ENCODE measurements at regions not wholly inside any gene's neighbourhood (a gene's known extent, or its start where the extent isn't known, plus 50 kb on each side); places are given as distances from the start of the nearest gene placed in this dataset.

DNA sequence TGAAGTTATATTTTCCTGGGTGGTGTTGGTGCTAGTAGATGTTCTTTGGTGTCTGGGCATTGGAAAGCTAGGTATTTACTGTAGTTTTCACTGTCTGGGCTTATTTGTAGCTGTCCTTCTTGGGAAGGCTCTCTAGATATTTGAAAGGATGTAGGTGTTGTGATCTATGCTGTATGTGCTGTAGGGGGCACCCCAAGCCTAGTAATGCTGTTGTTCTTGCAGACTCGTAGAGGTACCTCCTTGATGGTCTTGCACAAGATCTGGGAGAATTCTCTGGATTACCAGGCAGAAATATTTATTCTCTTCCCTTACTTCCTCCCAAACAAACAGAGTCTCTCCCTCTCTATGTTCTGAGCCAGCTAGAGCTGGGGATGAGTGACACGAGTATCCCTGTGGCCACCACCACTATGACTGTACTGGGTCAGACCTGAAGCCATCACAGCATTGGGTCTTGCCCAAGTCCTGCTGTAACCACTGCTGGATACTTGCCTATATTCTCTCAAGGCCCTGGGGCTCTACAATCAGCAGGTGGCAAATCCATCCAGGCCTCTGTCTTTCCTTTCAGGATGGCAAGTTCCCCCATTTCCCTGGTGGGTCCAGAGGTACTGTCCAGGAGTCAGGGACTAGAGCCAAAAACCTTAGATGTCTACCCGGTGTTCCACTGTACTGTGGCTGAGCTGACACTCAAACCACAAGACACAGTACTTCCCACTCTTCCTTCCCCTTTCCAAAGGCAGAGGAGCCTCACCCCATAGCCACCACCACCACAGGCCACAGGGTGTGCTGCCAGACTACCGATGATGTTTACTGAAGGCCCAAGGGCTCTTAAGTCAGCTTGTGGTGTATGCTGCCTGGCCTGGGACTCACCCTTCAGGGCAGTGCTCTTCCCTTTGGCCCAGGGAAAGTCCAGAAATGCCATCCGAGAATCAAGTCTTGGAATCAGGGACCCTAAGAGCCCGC, 195.2 kb upstream of the DPPA4 start:
- peak; percentile 37 for DNase-seq

DNA sequence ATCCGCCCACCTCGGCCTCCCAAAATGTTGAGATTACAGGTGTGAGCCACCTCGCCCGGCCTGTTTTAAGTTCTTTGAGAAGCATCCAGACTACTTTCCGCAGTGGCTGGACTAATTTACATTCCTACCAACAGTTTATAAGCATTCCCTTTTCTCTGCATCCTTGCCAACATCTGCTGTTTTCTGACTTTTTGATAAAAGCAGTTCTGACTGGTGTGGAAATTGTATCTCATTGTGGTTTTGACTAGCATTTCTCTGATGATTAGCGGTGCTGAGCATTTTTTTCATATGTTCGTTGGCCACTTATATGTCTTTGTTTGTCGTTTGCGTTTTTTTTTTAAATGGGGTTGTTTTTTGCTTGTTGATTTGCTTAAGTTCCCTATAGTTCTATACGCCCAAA, 208.4 kb upstream of the DPPA4 start:
- no peak for DNase-seq

DNA sequence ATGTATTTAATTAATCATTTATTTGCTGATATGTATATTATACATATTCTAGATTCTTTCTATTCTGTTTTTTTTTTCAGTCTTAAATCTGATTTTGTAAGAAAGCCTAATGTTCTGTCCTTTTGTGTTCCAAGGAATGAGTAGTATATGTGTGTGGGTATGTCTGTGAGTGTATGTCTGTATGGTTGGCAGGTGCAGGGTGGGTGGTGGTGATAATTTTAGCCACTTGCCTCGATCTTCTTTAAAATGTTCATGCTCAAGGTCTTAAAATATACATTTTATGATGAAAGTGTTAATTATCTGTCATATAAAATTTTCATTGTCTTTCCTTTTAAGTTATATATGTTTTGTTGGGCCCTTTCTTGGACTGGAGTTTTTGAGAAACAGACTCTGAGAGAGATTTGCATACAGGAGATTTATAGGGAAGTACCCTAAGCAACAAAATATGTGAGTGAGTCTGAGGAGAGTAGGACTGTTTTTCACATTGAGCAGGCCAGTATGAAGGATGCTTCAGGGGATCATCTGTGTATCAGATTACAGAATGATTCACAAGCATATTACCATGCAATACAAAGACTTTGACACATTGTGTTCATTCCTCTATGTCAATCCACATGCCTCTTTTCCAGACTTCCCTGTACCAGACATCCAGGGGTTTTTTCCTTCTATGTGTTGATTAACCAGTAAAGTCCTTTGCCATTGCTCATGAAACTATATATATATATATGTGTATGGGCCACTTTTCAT, 211.0 kb upstream of the DPPA4 start:
- peak; percentile 8 for DNase-seq

DNA sequence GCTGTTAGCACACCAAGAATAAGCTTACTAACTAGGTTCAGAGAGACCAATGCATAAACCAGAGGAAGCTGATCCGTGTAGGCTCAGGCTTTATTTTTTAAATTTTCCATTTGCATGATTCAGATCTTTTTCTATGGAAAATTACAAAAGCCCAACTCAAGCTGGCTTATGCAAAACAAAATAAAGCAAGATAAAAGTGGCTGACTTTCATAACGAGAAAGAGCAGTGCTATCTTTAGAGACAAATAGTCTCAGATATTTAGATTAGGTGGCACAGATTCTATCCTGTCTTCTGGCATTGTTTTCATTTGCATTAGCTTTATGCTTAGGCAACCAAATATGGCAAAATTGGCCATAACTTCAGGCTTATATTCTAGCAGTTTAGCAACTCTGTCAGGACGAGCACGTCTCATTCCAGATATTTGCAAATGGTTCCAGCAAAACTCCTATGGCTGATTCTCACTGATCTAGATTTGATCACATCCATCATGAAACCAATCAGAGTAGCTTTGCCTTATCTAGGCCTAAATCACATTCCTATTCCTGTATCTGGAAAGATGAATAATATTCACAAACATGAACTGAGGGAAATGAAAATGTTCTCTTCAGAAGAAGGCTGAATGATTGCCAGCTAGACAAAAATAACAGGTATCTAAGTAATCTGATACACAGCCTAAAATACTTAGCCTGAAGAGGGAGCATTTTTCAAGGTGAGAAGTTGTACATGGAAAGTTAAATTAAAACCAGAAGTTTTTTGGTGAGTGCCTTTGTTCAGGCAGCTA, 216.4 kb upstream of the DPPA4 start:
- peak; percentile 14 for DNase-seq

DNA sequence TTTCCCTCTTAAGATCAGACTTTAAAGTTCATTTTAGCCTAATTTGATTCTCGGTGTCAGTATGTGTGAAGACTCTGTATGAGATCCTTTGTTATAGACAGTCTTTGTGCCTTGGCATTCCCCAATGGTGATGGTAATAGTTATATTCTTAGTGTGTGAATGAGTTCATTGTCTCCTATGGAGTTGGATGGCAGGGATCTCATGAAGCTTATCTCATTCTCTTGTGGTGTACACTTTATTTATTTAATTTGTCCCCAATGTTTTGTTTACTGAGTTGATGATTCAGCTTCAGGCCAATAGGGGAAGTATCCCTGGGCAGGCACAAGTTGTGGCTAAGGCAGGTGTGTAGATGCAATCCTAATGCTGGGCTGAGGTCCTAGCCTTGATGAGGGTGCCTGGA, 222.0 kb upstream of the DPPA4 start:
- no peak for DNase-seq

DNA sequence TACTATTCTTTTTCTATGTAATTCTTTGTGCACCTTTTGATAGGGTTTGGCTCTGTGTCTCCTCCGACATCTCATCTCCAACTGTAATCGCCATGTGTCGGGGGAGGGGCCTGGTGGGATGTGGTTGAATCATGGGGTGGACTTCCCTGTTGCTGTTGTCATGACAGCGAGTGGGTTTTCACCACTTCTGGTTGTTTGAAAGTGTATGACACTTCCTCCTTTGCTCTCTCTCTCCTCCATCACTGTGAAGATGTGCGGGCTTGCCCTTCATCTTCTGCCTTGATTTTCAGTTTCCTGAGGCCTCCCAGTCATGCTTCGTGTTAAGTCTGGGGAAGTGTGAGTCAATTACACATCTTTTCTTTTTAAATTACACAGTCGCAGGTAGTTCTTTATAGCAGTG, 225.8 kb upstream of the DPPA4 start:
- no peak for DNase-seq

DNA sequence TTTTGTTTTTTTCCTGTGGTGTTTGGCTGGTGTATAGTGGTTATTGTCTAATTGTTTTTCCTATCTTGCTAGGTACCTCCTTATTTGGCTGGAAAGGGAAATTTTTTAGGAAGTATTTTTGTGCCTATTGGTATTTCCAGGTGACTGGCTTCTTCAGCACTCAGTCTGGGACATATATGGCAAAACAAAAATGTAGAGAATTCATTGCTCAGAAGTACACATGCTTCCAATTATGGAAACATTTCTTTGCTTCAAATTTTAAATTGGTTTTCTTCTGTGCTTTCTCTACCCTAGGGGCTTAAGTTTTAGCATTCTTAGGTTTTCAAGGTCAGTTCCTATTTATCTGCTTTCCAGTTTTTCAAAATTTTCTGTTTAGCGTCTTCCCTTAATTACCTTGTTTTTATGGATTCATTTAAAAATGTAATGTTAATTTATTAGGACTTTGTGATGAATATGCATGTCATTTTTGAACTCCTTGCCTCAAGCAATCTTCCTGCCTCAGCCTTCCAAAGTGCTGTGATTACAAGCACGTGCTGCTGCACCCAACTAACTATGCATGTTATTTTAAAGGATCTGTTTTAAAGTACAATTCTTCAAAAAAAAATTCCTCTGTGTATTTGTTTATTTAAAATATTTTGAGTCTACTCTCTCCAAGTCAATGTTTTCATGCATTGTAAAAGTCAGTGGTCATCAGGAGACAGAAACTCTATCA, 231.9 kb upstream of the DPPA4 start:
- no peak for DNase-seq

DNA sequence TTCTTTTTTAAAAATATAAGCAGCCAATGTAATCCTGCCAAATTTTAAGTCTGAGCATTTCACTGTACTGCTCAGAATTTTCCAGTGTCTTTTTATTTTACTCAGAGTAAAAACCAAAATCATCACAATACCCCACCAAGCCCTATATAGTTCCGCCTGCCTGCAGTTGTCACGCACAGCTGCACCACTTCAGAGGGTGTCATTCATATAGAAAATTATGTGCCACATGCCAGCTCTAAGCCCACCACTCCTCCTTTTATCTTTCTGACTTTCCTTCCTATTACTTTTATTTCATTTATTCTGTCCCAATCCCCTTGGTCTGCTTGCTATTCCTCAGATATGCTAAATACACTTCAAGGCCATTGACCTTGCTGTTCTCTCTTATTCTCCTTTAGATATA, 233.1 kb upstream of the DPPA4 start:
- DNase-seq: no peak

DNA sequence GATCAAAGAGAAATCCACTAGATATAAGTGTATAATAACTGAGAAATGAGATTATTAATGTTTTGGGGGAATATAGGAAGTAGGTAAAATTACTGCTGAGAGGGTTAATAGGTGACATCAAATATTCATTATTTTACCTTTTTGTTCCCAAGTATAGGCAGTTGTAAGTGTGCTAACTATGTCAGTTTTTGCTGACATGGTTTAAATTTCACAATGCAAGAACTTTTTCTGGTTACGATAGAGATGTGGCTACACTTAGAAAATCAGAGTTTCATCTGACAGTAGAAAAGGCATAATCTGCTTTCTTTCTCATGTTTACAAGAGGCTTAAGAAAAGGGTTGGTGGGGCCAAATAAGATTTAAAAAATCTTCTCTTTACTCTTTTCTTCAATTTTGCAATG, 235.0 kb upstream of the DPPA4 start:
- no peak for DNase-seq

DNA sequence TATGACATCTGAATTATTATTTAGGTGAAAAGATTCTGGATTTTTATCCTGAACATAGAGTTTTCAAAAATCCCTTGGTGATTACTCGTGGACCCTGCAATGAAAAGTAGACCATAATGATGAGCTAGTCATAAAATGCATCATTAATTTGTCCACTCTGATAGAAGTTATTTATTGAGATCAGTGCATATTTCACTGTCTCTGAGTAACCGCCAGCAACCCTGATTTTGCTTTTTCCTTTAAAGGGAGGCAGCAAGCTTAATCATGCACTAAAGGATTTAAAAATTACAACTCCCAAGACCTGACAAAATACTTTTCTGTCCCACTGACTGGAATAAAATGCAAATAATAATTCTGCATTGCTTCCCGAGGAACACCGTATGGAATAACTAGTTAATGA, 259.6 kb upstream of the DPPA4 start:
- DNase-seq: no peak

DNA sequence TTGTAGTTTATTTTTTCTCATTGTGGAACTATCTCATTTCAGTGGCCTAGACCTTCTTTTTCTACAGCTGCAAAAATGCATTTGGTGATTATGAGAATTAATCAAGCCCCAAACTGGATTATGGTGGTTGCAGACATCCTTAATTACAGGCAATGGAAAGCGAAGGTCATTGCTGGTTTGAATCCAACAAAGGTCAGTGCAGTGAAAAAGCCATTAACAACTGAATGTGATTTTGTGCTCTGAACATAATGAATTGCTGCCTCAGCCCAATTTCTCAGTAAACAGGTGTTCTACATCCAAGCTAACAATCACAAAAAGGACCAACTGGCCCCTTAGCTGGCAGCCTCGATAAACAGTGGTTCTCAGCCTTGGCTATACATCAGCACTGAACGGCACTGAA, 260.1 kb upstream of the DPPA4 start:
- no peak for DNase-seq

DNA sequence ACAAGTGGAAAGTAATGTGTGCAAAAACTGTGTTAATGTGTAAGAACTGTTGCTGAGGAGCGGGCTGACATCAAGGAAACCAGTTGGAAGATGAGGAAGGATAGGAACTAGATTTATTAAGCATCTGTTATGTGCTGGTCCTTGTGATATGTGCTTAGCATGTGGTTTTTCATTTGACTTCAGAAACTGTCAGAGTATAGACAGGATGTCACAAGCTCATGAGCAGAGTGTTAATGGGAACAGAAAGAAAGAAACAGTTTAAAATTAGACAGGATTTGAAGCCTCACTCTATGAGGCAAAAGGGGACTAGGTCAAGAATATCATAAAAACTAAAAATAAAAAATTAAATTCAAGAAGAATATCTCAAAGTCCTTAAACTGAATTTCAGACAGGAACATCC, 270.6 kb upstream of the DPPA4 start:
- DNase-seq: no peak

DNA sequence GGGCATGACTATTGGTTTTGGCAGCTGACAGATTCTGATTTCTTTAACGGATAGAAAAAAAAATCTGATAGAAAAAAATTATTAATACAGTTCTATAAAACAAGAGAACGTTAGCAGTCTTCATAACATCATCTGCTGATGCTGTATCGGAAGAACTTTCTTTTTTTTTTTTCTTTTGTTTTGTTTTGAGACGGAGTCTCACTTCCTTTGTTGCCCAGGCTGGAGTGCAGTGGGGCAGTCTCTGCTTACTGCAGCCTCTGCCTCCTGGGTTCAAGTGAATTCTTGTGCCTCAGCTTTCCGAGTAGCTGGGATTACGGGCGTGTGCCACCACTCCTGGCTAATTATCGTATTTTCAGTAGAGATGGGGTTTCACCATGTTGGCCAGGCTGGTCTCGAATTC, 271.2 kb upstream of the DPPA4 start:
- DNase-seq: no peak

DNA sequence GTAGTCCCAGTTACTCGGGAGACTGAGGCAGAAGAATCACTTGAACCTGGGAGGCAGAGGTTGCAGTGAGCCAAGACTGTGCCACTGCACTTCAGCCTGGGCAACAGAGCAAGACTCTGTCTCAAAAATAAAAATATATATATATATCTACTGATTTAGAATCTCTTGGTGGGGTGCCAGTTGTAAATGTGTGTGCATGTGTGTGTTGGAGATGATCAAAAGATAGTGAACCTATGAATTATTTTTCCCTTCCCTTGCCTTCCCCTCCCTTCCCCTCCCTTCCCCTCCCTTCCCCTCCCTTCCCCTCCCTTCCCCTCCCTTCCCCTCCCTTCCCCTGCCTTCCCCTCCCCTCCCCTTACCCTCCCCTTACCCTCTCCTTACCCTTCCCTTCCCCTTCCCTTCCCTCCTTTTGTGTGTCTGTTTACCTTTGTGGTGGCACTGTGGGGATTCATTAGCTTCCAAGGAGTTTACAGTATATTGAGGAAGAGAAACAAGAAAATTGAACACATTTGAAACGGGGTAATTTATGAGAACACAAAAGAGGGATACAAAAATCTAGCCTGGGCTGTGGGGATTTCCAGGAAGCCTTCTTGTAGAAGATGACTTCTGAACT, 281.5 kb upstream of the DPPA4 start:
- DNase-seq: no peak

DNA sequence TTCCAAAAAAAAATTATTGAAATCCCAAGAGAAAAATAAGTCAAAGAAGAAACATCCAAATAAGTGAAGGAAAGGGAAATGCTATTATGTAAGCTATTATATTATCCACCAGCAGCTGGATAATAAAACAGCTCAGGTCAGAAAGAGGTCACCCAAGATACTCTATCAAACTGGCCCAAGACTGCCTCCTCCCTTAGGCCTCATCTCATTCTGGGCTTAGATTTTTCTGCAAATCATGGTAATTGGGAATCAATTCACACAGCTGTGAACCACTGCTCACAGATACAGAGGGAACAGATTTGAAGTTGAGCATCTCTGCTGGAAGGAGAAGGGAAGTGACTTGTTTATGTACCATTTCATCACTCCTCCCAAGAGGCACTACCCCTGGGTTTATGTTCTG, 294.6 kb upstream of the DPPA4 start:
- DNase-seq: no peak

DNA sequence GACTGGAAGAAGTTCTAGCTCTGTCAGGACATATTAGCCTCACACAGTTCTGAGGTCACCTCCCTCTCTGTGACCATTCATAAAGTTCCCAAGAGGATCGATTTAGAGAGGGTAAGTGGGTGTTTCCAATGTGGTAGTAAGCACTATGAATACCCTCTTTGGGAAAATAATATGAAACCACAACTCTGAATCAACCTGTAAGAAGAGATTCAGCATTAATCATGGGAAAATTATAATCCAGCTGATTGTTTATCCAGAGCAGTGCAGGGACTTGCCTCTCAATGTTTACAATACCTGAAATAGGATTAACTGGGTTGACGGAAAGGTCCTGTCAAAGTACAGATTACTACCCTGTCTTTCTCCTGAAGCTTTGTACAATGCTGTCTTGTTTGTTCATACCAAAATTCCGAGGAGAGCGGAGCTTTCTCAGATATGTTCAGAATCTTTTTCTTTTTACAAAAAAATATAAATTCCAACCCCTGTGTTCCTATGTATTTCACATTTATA, 302.9 kb upstream of the DPPA4 start:
- no peak for DNase-seq

DNA sequence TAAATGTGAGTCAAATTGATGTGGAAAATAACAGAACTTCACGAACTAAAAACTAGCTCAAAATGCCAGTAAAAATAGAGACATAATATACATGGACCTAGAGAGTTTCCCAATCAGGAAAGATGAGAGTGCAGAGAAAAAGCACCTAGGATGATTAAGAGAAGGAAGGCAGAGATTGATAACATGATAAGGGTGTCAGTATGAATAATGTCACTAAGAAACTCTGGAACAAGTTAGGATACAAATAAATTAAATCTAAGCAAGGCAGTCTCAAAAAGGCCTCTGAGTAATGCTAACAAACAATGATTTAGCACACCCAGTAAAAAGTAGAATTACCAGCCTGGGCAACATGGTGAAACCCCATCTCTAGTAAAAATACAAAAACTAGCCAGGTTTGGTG, 304.7 kb upstream of the DPPA4 start:
- DNase-seq: no peak

DNA sequence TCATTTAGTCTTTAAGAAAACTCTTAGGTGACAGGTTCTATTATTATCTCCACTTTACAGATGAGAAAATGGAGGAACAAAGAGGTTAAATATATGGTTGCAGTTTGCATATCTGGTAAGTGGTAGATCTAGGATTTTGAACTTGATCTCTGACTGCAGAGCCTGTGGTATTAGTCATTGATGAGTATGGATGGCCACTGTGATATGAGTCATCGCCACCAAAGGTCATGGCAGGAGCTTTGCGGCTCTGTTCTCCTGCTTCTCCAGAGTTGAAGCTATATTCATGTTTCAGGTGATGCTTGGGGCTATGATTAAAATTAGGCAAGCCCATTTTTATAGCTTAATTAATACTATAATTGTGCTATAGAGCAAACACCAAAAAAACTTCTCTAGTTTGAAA, 306.2 kb upstream of the DPPA4 start:
- DNase-seq: peak; percentile 7

DNA sequence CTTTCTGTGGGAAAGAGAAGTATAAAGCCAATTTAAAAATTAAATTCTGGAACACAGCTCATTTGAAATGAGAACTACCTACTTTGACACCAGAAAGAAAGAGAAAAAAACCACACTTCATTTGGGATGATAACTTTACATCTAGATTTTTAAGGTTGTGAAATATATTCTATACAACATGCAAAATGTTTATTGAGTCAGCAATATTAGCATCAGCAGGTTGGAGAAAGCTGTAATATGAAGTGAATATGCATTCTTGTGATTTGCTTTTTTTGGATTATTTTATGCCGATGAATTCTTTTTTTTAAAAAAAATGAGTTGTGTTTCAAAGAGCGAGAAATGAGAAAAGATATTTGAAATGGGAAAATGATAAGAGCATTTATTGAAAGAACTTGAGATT, 307.0 kb upstream of the DPPA4 start:
- DNase-seq: no peak

DNA sequence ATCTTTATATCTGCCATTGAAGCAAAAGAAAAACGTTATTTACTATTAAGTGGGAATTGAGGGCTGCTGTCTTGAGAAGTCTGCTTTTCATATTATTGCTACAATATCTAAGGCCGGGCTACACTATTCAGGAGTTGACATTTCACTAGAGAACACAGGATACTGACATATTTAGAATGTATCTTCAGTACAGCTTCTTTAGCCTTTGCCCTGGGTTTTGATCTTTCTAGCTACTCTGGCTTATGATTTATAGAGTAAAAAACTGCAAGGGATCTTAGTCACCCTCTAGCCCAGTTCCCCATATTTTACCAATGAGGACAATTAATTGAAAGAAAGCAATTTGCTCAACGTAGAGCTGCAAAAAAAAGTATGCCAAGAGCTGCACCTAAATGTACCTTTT, 307.4 kb upstream of the DPPA4 start:
- DNase-seq: no peak

DNA sequence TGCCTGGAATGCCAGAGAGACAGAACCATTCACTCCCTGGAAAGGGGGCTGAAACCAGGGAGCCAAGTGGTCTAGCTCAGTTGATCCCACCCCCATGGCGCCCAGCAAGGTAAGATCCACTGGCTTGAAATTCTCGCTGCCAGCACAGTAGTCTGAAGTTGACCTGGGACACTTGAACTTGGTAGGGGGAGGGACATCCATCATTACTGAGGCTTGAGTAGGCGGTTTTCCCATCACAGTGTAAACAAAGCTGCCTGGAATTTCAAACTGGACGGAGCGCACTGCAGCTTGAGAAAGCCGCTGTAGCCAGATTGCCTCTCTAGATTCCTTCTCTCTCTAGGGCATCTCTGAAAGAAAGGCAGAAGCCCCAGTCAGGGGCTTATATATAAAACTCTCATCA, 310.7 kb upstream of the DPPA4 start:
- no peak for DNase-seq

DNA sequence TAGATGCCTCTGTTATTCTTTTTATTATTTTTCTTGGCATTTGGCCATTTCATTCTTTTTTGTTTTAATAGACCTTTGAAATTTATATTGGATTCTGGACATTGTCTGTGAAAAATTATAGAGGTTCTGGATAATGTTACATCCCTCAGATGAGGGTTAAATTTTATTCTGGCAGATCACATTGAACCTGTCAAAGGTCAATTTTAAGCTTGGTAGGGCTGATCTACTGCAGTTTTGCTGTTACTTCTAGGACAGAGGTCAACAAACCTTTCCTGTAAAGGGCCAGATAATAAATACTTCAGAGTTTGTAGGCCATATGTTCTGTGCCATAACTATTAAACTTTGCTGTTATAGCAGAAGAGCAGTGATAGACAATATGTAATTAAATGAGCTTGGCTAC, 318.9 kb upstream of the DPPA4 start:
- DNase-seq: no peak
